ENCODE measurements at regions not wholly inside any gene's neighbourhood (a gene's known extent, or its start where the extent isn't known, plus 50 kb on each side); places are given as distances from the start of the nearest gene placed in this dataset.

DNA sequence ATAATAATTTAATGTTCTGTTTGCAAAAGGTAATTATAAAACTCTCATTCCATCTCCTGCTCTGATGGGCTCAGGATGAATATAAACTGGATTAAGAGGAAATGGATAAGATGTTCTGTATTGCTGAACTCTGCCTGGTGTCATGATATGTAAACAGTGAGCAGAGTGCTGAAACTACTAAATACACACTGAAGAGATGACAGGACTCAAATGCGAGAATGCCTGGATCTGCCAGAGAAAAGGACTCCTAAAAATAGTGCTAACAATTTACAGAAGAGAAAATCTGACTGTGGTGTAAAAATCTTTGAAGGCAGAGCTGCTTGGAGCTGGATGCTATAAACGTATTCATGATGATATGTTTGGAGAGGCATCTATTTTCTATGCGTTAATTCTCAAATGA is 303.2 kb downstream of the RWDD3 start:
- no peak for TF ChIP-seq CTCF (conservative IDR thresholded peaks at IDR 0.05; ENCODE audit: low read depth, low read length)
- TF ChIP-seq EZH2 (IDR thresholded peaks at IDR 0.05; ENCODE audit: low read length, unreplicated experiment): no peak
- TF ChIP-seq EZH2phosphoT487 (IDR thresholded peaks at IDR 0.05; ENCODE audit: borderline replicate concordance, low read length): no peak
